ENCODE measurements at regions not wholly inside any gene's neighbourhood (a gene's known extent, or its start where the extent isn't known, plus 50 kb on each side); places are given as distances from the start of the nearest gene placed in this dataset.

- Histone ChIP-seq H3K36me3 (no peaks in the 10 kb centered on the region), H3K27ac (no peak overlapping the region), H3K4me1 (no peaks in the 10 kb centered on the region), H3K27me3 (no peaks in the 10 kb centered on the region), H3K4me3 (no peak overlapping the region), H3K9me3 (no peaks in the 10 kb centered on the region)
- intact Hi-C loops (cut with DNase I; ENCODE audit: low total_unique reads) = no loop called here
- no peak for DNase-seq
- TF ChIP-seq CTCF (IDR thresholded peaks at IDR 0.05) = no peak
Measured at GRCh38 chr18:77359561-77360314, 110.1 kb downstream of the GALR1 start.

GRCh38 chr18:77360315-77361190, 110.9 kb downstream of the GALR1 start:
- no peak overlapping the region for H3K4me3 ChIP-seq
- H3K27ac ChIP-seq = no peak overlapping the region
- no peak for TF ChIP-seq CTCF (IDR thresholded peaks at IDR 0.05)
- intact Hi-C loops (cut with DNase I; ENCODE audit: low total_unique reads) = no loop called here
- no peaks in the 10 kb centered on the region for H3K36me3 ChIP-seq
- no peaks in the 10 kb centered on the region for H3K27me3 ChIP-seq
- no peaks in the 10 kb centered on the region for H3K4me1 ChIP-seq
- H3K9me3 ChIP-seq = no peaks in the 10 kb centered on the region
- no peak for DNase-seq

GRCh38 chr18:77361382-77361781, 111.7 kb downstream of the GALR1 start:
- Histone ChIP-seq H3K27ac (no peak overlapping the region), H3K27me3 (no peaks in the 10 kb centered on the region), H3K9me3 (no peaks in the 10 kb centered on the region), H3K4me3 (no peak overlapping the region), H3K36me3 (no peaks in the 10 kb centered on the region), H3K4me1 (no peaks in the 10 kb centered on the region)
- no peak for DNase-seq
- no peak for TF ChIP-seq CTCF (IDR thresholded peaks at IDR 0.05)
- intact Hi-C loops (cut with DNase I; ENCODE audit: low total_unique reads) = no loop called here

GRCh38 chr18:77365667-77366066, 116.0 kb downstream of the GALR1 start:
- TF ChIP-seq CTCF (IDR thresholded peaks at IDR 0.05) = no peak
- DNase-seq = no peak
- Histone ChIP-seq H3K36me3 (no peaks in the 10 kb centered on the region), H3K27me3 (no peaks in the 10 kb centered on the region), H3K9me3 (peaks cover 0 to 7% (median 0%) of the 10 kb centered on the region in 3 donors), H3K4me3 (no peak overlapping the region), H3K4me1 (peaks cover 0 to 8% (median 0%) of the 10 kb centered on the region in 4 donors), H3K27ac (no peak overlapping the region)
- intact Hi-C loops (cut with DNase I; ENCODE audit: low total_unique reads) = no loop called here

- H3K27me3 ChIP-seq = no peaks in the 10 kb centered on the region
- no peak for TF ChIP-seq CTCF (IDR thresholded peaks at IDR 0.05)
- H3K36me3 ChIP-seq = no peaks in the 10 kb centered on the region
- no peak for DNase-seq
- intact Hi-C loops (cut with DNase I; ENCODE audit: low total_unique reads) = no loop called here
- H3K4me1 ChIP-seq = peaks cover 0 to 8% (median 0%) of the 10 kb centered on the region in 4 donors
- peaks cover 0 to 7% (median 0%) of the 10 kb centered on the region in 3 donors for H3K9me3 ChIP-seq
- no peak overlapping the region for H3K27ac ChIP-seq
- H3K4me3 ChIP-seq = no peak overlapping the region
Measured at GRCh38 chr18:77366067-77366719, 116.5 kb downstream of the GALR1 start.
